ENCODE measurements at regions not wholly inside any gene's neighbourhood (a gene's known extent, or its start where the extent isn't known, plus 50 kb on each side); places are given as distances from the start of the nearest gene placed in this dataset.

- Histone ChIP-seq H3K4me1 (ENCODE audit: insufficient read depth, low read length) (no peaks in the 10 kb centered on the region), H3K36me3 (ENCODE audit: insufficient read depth, low read length) (no peaks in the 10 kb centered on the region), H3K4me2 (ENCODE audit: insufficient read depth, low read length) (no peak overlapping the region), H4K20me1 (ENCODE audit: insufficient read depth, low read length) (no peaks in the 10 kb centered on the region), H3K27ac (ENCODE audit: low read length) (no peak overlapping the region), H3K9ac (ENCODE audit: low read depth, low read length) (no peak overlapping the region), H3K27me3 (ENCODE audit: insufficient read depth, low read length, poor library complexity) (no peaks in the 10 kb centered on the region), H3K9me3 (ENCODE audit: insufficient read depth, low read length, severe bottlenecking) (peaks cover under 1% of the 10 kb centered on the region), H2AFZ (ENCODE audit: low read depth, low read length) (no peak overlapping the region), H3K79me2 (ENCODE audit: insufficient read depth, low read length) (no peaks in the 10 kb centered on the region), H3K4me3 (ENCODE audit: low read depth in 1 of 2, low read length in 2 of 2) (no peak overlapping the region)
- ATAC-seq (ENCODE audit: insufficient read depth, low read depth), result no peak
- TF ChIP-seq CTCF (IDR thresholded peaks at IDR 0.05; ENCODE audit: borderline replicate concordance, extremely low read depth, low read length, poor library complexity, severe bottlenecking) (no peak), EZH2 (IDR thresholded peaks at IDR 0.05; ENCODE audit: borderline replicate concordance, low read depth, low read length, severe bottlenecking) (no peak)
- no peak for DNase-seq
Observed at GRCh38 chr7:98795741-98796493, 73.9 kb downstream of the TMEM130 start.
